Spleen (tissue), 11 donors: ENCODE measurements at regions not wholly inside any gene's neighbourhood (a gene's known extent, or its start where the extent isn't known, plus 50 kb on each side); places are given as distances from the start of the nearest gene placed in this dataset.

Source experiments
- DNase-seq: peaks from one replicate; pipeline ENCODE4 v3.0.0-alpha.2; 2020
- H3K27ac ChIP-seq, 8 donors: fragments of 200-600 bp; sonication (generic) in 7 of 8; 1 replicate in 4 of 8; 2 replicates in 4 of 8; pipeline versions ENCODE4 v1.5.0 to v1.8.0; 2016 to 2021; ENCODE audit warnings: inconsistent platforms in 4 of 8, mild to moderate bottlenecking in 4 of 8, moderate library complexity in 1 of 8
- H3K27me3 ChIP-seq, 7 donors: fragments of 200-600 bp; sonication (generic) in 6 of 7; replicated peaks in 1 of 7; 1 replicate in 4 of 7; 2 replicates in 3 of 7; pipeline versions ENCODE4 v1.5.0 to v1.8.0; 2016 to 2021; ENCODE audit warnings: inconsistent platforms in 3 of 7, mild to moderate bottlenecking in 1 of 7
- H3K36me3 ChIP-seq, 6 donors: fragments of 200-600 bp; sonication (generic) in 5 of 6; 1 replicate in 4 of 6; 2 replicates in 2 of 6; pipeline versions ENCODE4 v1.5.0 to v1.8.0; 2016 to 2021; ENCODE audit warnings: inconsistent platforms in 2 of 6
- H3K4me1 ChIP-seq, 6 donors: fragments of 200-600 bp; sonication (generic) in 5 of 6; 1 replicate in 3 of 6; 2 replicates in 3 of 6; pipeline versions ENCODE4 v1.5.0 to v1.8.0; 2016 to 2021; ENCODE audit warnings: inconsistent platforms in 3 of 6
- H3K4me3 ChIP-seq, 8 donors: fragments of 200-600 bp; sonication (generic) in 7 of 8; 1 replicate in 4 of 8; 2 replicates in 4 of 8; pipeline versions ENCODE4 v1.5.0 to v1.8.0; 2016 to 2021; ENCODE audit warnings: inconsistent platforms in 4 of 8, mild to moderate bottlenecking in 4 of 8, moderate library complexity in 2 of 8
- H3K9me3 ChIP-seq, 8 donors: fragments of 200-600 bp; sonication (generic) in 7 of 8; 1 replicate in 4 of 8; 2 replicates in 4 of 8; pipeline versions ENCODE4 v1.5.0 to v1.8.0; 2016 to 2021; ENCODE audit warnings: inconsistent platforms in 4 of 8
- POLR2A ChIP-seq, 3 donors: fragments of 450-650 bp; IDR thresholded peaks; one replicate each; pipeline ENCODE4 v1.5.1; 2017; ENCODE audit warnings: antibody characterized with exemption in 3 of 3, mild to moderate bottlenecking in 1 of 3
- POLR2AphosphoS5 ChIP-seq, 3 donors: sonication (generic); formaldehyde crosslinking; IDR thresholded peaks; one replicate each; pipeline ENCODE4 v1.5.1; 2017; ENCODE audit warnings: antibody characterized with exemption in 3 of 3
- WGBS, 5 donors: extraction: QIAGEN DNeasy Blood & Tissue Kit in 3 of 5; methylation state at CpG; one replicate each; pipeline versions ENCODE4 v1.1.5 to v1.1.7; 2013 to 2018; 5-methylcytosine and 5-hydroxymethylcytosine counted together
- intact Hi-C: fragments of 100-400 bp; cut with DNase I; formaldehyde crosslinking; loops from one replicate; pipeline ENCODE4 v1.15.0; 2023; ENCODE audit warnings: low total_unique reads
- TF ChIP-seq, protein P1 (sequence below), 11 experiments: fragments of 200-600 bp in 7 of 11; fragments of 450-650 bp in 4 of 11; sonication (generic) in 4 of 11; IDR thresholded peaks in 8 of 11; conservative IDR thresholded peaks in 3 of 11; 1 replicate in 7 of 11; 2 replicates in 4 of 11; pipeline versions ENCODE4 v1.4.0 to v1.8.0; 2016 to 2021; ENCODE audit warnings: antibody characterized with exemption in 11 of 11, inconsistent platforms in 4 of 11, mild to moderate bottlenecking in 1 of 11
- donor health status: healthy with polysubstance abuse.
- donor health status: DM: no; HTN: no; CAD: no; lungs with moderate emphysema.
- donor health status: DM: no; HTN: no; CAD: no.
- donor health status: Bipolar disorder and iron deficiency.
- donor health status: healthy.
- donor health status: DM: no; HTN: no; CAD: no.
- donor health status: DM: yes; HTN: yes; CAD: no.

DNA sequence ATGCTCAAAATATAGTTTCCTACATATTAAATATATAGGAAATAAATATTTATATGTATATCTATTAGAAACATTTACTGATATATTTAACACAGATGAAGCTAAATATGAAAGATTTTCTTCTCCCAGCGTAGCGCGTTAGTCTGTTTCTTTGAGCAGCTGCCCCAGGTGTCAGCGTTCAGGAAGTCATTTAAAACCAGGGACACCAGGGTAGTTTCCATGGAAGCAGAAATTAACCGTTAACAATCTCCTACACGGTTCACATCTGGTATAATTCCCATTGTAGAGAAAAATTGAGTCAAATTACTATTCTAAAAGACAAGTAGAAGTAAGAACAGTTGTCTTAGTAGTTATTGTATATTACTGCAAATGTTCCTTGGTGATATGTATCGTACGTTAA lies 1443.7 kb downstream of the MRPL39 start:
- WGBS, 5 donors = 79 to 85% (median 81%) methylated on average over 8 of the region's 8 CpGs
- Histone ChIP-seq H3K9me3 (no peaks in the 10 kb centered on the region), H3K4me3 (no peak overlapping the region), H3K36me3 (no peaks in the 10 kb centered on the region), H3K4me1 (no peaks in the 10 kb centered on the region), H3K27ac (no peak overlapping the region), H3K27me3 (no peaks in the 10 kb centered on the region)
- TF ChIP-seq POLR2A (IDR thresholded peaks at IDR 0.05) = no peak
- intact Hi-C loops = no loop called here
- no peak for DNase-seq

DNA sequence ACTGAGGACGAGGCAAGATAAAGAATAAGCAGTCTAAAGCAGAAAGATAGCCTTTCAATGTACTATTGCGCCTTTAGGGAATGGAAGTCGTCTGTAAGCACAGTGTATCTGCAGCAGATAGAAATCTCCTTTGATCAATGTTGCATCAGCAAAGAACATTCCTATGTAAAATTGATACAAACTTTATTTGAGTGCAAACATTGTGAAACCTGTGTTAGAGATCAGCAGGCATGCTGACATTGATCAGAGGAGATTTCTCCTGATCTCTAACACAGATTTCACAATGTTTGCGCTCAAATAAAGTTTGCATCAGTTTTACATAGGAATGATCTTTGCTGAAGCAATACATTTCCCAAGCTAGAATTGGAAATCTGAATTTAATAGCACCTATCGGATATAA lies 1446.8 kb downstream of the MRPL39 start:
- WGBS, 5 donors = 76 to 90% (median 88%) methylated on average over 5 of the region's 5 CpGs
- TF ChIP-seq POLR2AphosphoS5 (IDR thresholded peaks at IDR 0.05) (no peak), POLR2A (IDR thresholded peaks at IDR 0.05) (no peak)
- TF ChIP-seq, protein P1, sequence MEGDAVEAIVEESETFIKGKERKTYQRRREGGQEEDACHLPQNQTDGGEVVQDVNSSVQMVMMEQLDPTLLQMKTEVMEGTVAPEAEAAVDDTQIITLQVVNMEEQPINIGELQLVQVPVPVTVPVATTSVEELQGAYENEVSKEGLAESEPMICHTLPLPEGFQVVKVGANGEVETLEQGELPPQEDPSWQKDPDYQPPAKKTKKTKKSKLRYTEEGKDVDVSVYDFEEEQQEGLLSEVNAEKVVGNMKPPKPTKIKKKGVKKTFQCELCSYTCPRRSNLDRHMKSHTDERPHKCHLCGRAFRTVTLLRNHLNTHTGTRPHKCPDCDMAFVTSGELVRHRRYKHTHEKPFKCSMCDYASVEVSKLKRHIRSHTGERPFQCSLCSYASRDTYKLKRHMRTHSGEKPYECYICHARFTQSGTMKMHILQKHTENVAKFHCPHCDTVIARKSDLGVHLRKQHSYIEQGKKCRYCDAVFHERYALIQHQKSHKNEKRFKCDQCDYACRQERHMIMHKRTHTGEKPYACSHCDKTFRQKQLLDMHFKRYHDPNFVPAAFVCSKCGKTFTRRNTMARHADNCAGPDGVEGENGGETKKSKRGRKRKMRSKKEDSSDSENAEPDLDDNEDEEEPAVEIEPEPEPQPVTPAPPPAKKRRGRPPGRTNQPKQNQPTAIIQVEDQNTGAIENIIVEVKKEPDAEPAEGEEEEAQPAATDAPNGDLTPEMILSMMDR (IDR thresholded peaks at IDR 0.05 in 8 of 11, conservative IDR thresholded peaks at IDR 0.05 in 3 of 11) = no peak
- no peaks in the 10 kb centered on the region for H3K9me3 ChIP-seq
- intact Hi-C loops = no loop called here
- H3K4me3 ChIP-seq = no peak overlapping the region
- no peaks in the 10 kb centered on the region for H3K27me3 ChIP-seq
- H3K4me1 ChIP-seq = no peaks in the 10 kb centered on the region
- no peak overlapping the region for H3K27ac ChIP-seq
- H3K36me3 ChIP-seq = no peaks in the 10 kb centered on the region
- no peak for DNase-seq

DNA sequence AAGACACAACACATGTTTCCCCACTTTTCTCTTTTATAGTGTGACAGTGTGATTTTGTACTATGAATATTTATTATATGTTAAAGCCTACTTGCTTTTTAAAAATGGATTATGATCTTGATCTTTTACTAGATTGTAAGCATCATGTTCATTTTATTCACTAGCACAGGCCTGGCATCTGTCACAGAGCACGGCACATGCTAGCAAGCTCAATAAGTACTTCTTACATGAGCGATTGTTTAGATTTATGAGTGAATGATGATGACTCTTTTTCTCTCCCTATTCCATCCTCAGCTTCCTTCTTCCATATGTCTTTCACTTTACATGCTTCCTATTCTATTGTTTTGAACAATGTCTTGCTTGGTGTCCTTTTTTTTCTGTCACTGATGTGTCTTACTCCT lies 1454.1 kb downstream of the MRPL39 start:
- DNase-seq = no peak
- Histone ChIP-seq H3K36me3 (no peaks in the 10 kb centered on the region), H3K27me3 (no peaks in the 10 kb centered on the region), H3K4me3 (no peak overlapping the region), H3K9me3 (no peaks in the 10 kb centered on the region), H3K27ac (no peak overlapping the region), H3K4me1 (no peaks in the 10 kb centered on the region)
- intact Hi-C loops = no loop called here
- 79 to 94% (median 89%) methylated on average over 2 of the region's 2 CpGs for WGBS, 5 donors
- TF ChIP-seq POLR2A (IDR thresholded peaks at IDR 0.05) (no peak), POLR2AphosphoS5 (IDR thresholded peaks at IDR 0.05) (no peak)
- TF ChIP-seq, protein P1 (IDR thresholded peaks at IDR 0.05 in 8 of 11, conservative IDR thresholded peaks at IDR 0.05 in 3 of 11) = no peak

DNA sequence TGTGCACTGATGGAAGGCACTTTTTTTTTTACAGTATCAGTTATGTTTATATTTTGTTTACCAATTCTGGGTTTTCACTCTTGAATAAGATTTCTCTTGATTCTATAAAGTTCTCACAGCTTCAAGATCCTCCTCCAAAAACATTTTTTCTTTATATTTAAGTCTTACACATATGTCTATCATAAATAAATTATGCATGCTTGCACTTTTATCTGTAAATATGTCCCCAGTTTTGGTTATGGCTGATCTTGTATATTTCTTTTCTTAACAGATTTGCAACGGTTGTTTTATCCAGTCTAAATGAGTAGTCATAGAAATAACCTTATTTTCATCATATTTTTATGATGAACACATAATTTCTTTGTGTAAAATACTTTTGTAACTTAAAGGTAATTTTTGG lies 1456.5 kb downstream of the MRPL39 start:
- Histone ChIP-seq H3K9me3 (no peaks in the 10 kb centered on the region), H3K4me1 (no peaks in the 10 kb centered on the region), H3K27me3 (no peaks in the 10 kb centered on the region), H3K27ac (no peak overlapping the region), H3K4me3 (no peak overlapping the region), H3K36me3 (no peaks in the 10 kb centered on the region)
- no peak for TF ChIP-seq POLR2A (IDR thresholded peaks at IDR 0.05)
- TF ChIP-seq, protein P1 (IDR thresholded peaks at IDR 0.05 in 8 of 11, conservative IDR thresholded peaks at IDR 0.05 in 3 of 11) = no peak
- TF ChIP-seq POLR2AphosphoS5 (IDR thresholded peaks at IDR 0.05) = no peak
- 47 to 75% (median 49%) methylated on average over 1 of the region's 1 CpG for WGBS, 5 donors
- DNase-seq = no peak
- intact Hi-C loops = no loop called here

DNA sequence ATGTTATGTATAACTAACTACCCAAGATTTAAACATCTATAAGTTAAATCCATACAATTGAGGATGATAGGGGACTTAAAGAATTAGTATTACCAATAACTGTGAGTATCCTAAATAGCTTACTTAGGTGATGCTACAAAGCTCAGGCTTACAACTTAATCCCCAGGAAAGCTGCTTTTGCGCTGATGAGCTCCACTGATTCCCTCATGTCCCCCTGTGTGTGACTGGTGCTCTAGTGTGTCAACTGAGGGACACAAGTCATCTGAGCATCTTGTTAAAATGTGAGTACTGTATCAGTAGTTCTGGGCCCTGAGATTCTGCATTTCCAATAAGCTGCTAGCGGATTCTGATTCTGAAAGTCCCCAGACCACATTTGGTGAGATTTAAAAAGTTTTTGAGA lies 1458.8 kb downstream of the MRPL39 start:
- DNase-seq = no peak
- 87 to 100% (median 92%) methylated on average over 2 of the region's 2 CpGs for WGBS, 5 donors
- no peak overlapping the region for H3K27ac ChIP-seq
- H3K27me3 ChIP-seq = no peaks in the 10 kb centered on the region
- no peak for TF ChIP-seq POLR2A (IDR thresholded peaks at IDR 0.05)
- TF ChIP-seq POLR2AphosphoS5 (IDR thresholded peaks at IDR 0.05) = no peak
- TF ChIP-seq, protein P1 (IDR thresholded peaks at IDR 0.05 in 8 of 11, conservative IDR thresholded peaks at IDR 0.05 in 3 of 11) = no peak
- H3K9me3 ChIP-seq = no peaks in the 10 kb centered on the region
- no peaks in the 10 kb centered on the region for H3K4me1 ChIP-seq
- intact Hi-C loops = no loop called here
- H3K4me3 ChIP-seq = no peak overlapping the region
- H3K36me3 ChIP-seq = no peaks in the 10 kb centered on the region
